ENCODE measurements at regions not wholly inside any gene's neighbourhood (a gene's known extent, or its start where the extent isn't known, plus 50 kb on each side); places are given as distances from the start of the nearest gene placed in this dataset.

DNA sequence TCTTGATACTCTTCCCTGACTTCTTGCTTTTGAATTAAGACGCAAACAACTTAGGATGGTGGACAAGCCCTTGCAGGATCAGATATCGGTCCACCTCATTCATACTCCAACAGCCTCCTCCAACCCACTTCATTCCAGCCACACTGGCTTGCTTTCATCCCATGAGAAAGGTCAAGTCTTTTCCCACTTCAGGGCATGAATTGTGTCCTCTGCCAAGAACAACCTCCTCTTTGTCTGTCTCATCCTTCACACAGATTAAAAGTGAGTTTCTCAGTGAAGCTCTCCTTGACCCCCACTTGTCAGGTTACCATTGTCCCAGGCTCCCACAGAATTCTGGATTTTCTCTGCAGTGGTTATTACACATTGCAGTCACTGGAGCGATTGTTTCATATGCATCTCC, 91.8 kb upstream of the TGM3 start:
- TF ChIP-seq TAF1 (IDR thresholded peaks at IDR 0.05; ENCODE audit: borderline replicate concordance, low read depth, low read length) (no peak), POLR2A (IDR thresholded peaks at IDR 0.05; ENCODE audit: low read depth, low read length) (no peak)
